Liver (tissue), 8 donors: ENCODE measurements at regions not wholly inside any gene's neighbourhood (a gene's known extent, or its start where the extent isn't known, plus 50 kb on each side); places are given as distances from the start of the nearest gene placed in this dataset.

Source experiments
- DNase-seq: peaks from one replicate; pipeline ENCODE4 v3.0.0-alpha.2; 2017; ENCODE audit warnings: low spot score
- H3K27ac ChIP-seq, 2 donors: one replicate each; pipeline ENCODE4 v1.7.0; 2013; ENCODE audit warnings: inconsistent platforms in 2 of 2, low read length in 2 of 2, control low read depth in 1 of 2, low read depth in 1 of 2, mild to moderate bottlenecking in 1 of 2
- H3K27me3 ChIP-seq, 4 donors: one replicate each; pipeline versions ENCODE4 v1.6.1 to v1.7.0; 2013; ENCODE audit warnings: low read length in 3 of 4, inconsistent platforms in 1 of 4, mild to moderate bottlenecking in 1 of 4, moderate library complexity in 1 of 4; ENCODE audit not compliant: control insufficient read depth in 4 of 4, insufficient read depth in 4 of 4
- H3K36me3 ChIP-seq, 4 donors: one replicate each; pipeline versions ENCODE4 v1.6.1 to v1.7.0; 2013; ENCODE audit warnings: low read length in 3 of 4, mild to moderate bottlenecking in 3 of 4, low read depth in 1 of 4, moderate library complexity in 1 of 4; ENCODE audit not compliant: control insufficient read depth in 4 of 4, insufficient read depth in 3 of 4
- H3K4me1 ChIP-seq, 4 donors: one replicate each; pipeline versions ENCODE4 v1.6.1 to v1.7.0; 2013; ENCODE audit warnings: low read length in 3 of 4, mild to moderate bottlenecking in 3 of 4, moderate library complexity in 1 of 4; ENCODE audit not compliant: control insufficient read depth in 4 of 4, insufficient read depth in 4 of 4
- H3K4me3 ChIP-seq, 3 donors: one replicate each; pipeline versions ENCODE4 v1.6.1 to v1.7.0; 2013; ENCODE audit warnings: low read length in 3 of 3, control low read depth in 1 of 3, low read depth in 1 of 3, mild to moderate bottlenecking in 1 of 3
- H3K9ac ChIP-seq, 2 donors: one replicate each; pipeline ENCODE4 v1.7.0; 2013; ENCODE audit warnings: low read length in 2 of 2, mild to moderate bottlenecking in 2 of 2, moderate library complexity in 2 of 2, control low read depth in 1 of 2, low read depth in 1 of 2
- H3K9me3 ChIP-seq, 4 donors: one replicate each; pipeline versions ENCODE4 v1.6.1 to v1.7.0; 2013; ENCODE audit warnings: low read length in 3 of 4; ENCODE audit not compliant: control insufficient read depth in 4 of 4
- ATF3 ChIP-seq: IDR thresholded peaks from 2 replicates; pipeline ENCODE4 v1.6.1; 2016; ENCODE audit warnings: antibody characterized with exemption
- CTCF ChIP-seq: fragments of 150-350 bp; IDR thresholded peaks from 2 replicates; pipeline ENCODE4 v1.5.1; 2017; ENCODE audit warnings: improper control_type of control experiment, low read depth, low read length; ENCODE audit not compliant: missing input control
- EGR1 ChIP-seq, 2 donors: IDR thresholded peaks; 2 replicates each; pipeline ENCODE4 v1.6.1; 2016 to 2018; ENCODE audit warnings: antibody characterized with exemption in 2 of 2, low read depth in 2 of 2
- FOXA1 ChIP-seq: IDR thresholded peaks from 2 replicates; pipeline ENCODE4 v1.6.1; 2016; ENCODE audit warnings: antibody characterized with exemption
- FOXA2 ChIP-seq: IDR thresholded peaks from 2 replicates; pipeline ENCODE4 v1.6.1; 2016; ENCODE audit warnings: antibody characterized with exemption
- GABPA ChIP-seq, 2 donors: IDR thresholded peaks in 1 of 2; conservative IDR thresholded peaks in 1 of 2; 2 replicates each; pipeline ENCODE4 v1.6.1; 2016; ENCODE audit warnings: antibody characterized with exemption in 2 of 2, mild to moderate bottlenecking in 1 of 2, moderate library complexity in 1 of 2
- HNF4A ChIP-seq, 2 donors: conservative IDR thresholded peaks; 2 replicates each; pipeline ENCODE4 v1.6.1; 2016; ENCODE audit warnings: antibody characterized with exemption in 2 of 2, mild to moderate bottlenecking in 2 of 2
- HNF4G ChIP-seq: IDR thresholded peaks from 2 replicates; pipeline ENCODE4 v1.6.1; 2016; ENCODE audit warnings: antibody characterized with exemption
- JUND ChIP-seq, 2 donors: IDR thresholded peaks; 2 replicates each; pipeline ENCODE4 v1.6.1; 2016; ENCODE audit warnings: antibody characterized with exemption in 2 of 2
- MAX ChIP-seq: IDR thresholded peaks from 2 replicates; pipeline ENCODE4 v1.6.1; 2016; ENCODE audit warnings: antibody characterized with exemption
- NR2F2 ChIP-seq: IDR thresholded peaks from 2 replicates; pipeline ENCODE4 v1.6.1; 2016; ENCODE audit warnings: antibody characterized with exemption
- REST ChIP-seq: IDR thresholded peaks from 2 replicates; pipeline ENCODE4 v1.6.1; 2016; ENCODE audit warnings: antibody characterized with exemption, mild to moderate bottlenecking
- RXRA ChIP-seq, 2 donors: IDR thresholded peaks; 2 replicates each; pipeline ENCODE4 v1.6.1; 2017 to 2018; ENCODE audit warnings: antibody characterized with exemption in 2 of 2, mild to moderate bottlenecking in 1 of 2
- SP1 ChIP-seq: IDR thresholded peaks from 2 replicates; pipeline ENCODE4 v1.6.1; 2018; ENCODE audit warnings: antibody characterized with exemption, mild to moderate bottlenecking
- TAF1 ChIP-seq: conservative IDR thresholded peaks from 2 replicates; pipeline ENCODE4 v1.6.1; 2016; ENCODE audit warnings: antibody characterized with exemption, mild to moderate bottlenecking
- YY1 ChIP-seq: IDR thresholded peaks from 2 replicates; pipeline ENCODE4 v1.6.1; 2016; ENCODE audit warnings: antibody characterized with exemption, mild to moderate bottlenecking
- ZBTB33 ChIP-seq: IDR thresholded peaks from 2 replicates; pipeline ENCODE4 v1.6.1; 2016; ENCODE audit warnings: antibody characterized with exemption
- WGBS: extraction: QIAGEN DNeasy Blood & Tissue Kit; methylation state at CpG from one replicate; pipeline ENCODE4 v1.1.7; 2013; 5-methylcytosine and 5-hydroxymethylcytosine counted together
- donor health status: healthy.
- donor health status: healthy.
- donor health status: healthy.
- donor health status: healthy.
- donor health status: healthy.

- Histone ChIP-seq H3K4me1 (no peaks in the 10 kb centered on the region), H3K9me3 (no peaks in the 10 kb centered on the region), H3K9ac (no peak overlapping the region), H3K27me3 (no peaks in the 10 kb centered on the region), H3K27ac (no peak overlapping the region), H3K36me3 (no peaks in the 10 kb centered on the region), H3K4me3 (no peak overlapping the region)
- no peak for DNase-seq
- 55% methylated on average over 5 of the region's 5 CpGs for WGBS
- no peak for TF ChIP-seq SP1
- no peak for TF ChIP-seq JUND (IDR thresholded peaks at IDR 0.05)
- no peak for TF ChIP-seq RXRA (IDR thresholded peaks at IDR 0.05)
- no peak for TF ChIP-seq HNF4A (conservative IDR thresholded peaks at IDR 0.05)
- TF ChIP-seq TAF1, result no peak
- TF ChIP-seq MAX, result no peak
- TF ChIP-seq ATF3, result no peak
- TF ChIP-seq FOXA2, result no peak
- TF ChIP-seq HNF4G, result no peak
- no peak for TF ChIP-seq REST
- TF ChIP-seq EGR1 (IDR thresholded peaks at IDR 0.05; ENCODE audit: low read depth in 2 of 2), result no peak
- no peak for TF ChIP-seq ZBTB33
- TF ChIP-seq YY1, result no peak
- no peak for TF ChIP-seq NR2F2
- no peak for TF ChIP-seq GABPA (IDR thresholded peaks at IDR 0.05 in 1 of 2, conservative IDR thresholded peaks at IDR 0.05 in 1 of 2)
- no peak for TF ChIP-seq FOXA1
- TF ChIP-seq CTCF, result no peak
Observed at GRCh38 chr9:78713614-78714405, 416.9 kb downstream of the PSAT1 start.
